ENCODE measurements at regions not wholly inside any gene's neighbourhood (a gene's known extent, or its start where the extent isn't known, plus 50 kb on each side); places are given as distances from the start of the nearest gene placed in this dataset.

DNA sequence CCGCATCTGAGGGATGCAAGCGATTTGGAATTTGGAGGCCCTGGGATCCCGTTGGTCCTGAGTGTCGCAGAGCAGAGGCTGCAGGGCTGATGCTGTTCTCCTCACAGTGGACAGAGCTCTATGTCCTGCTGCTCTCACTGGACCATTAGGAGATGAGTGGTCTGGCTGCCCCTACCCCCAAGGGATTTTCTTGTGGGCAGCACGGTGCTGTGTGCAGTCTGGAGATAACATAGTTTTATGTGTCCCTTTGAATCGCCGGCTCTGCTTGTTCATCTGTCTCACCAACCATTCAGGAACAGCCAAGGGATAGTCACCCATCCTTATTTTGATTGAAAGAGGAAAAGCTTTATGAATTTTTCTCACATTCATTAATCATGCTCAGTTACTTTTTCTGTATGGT lies 49.9 kb downstream of the CHRM3 start:
- no peaks in the 10 kb centered on the region for H3K9me2 ChIP-seq (ENCODE audit: insufficient read depth)
- TF ChIP-seq, protein P1, sequence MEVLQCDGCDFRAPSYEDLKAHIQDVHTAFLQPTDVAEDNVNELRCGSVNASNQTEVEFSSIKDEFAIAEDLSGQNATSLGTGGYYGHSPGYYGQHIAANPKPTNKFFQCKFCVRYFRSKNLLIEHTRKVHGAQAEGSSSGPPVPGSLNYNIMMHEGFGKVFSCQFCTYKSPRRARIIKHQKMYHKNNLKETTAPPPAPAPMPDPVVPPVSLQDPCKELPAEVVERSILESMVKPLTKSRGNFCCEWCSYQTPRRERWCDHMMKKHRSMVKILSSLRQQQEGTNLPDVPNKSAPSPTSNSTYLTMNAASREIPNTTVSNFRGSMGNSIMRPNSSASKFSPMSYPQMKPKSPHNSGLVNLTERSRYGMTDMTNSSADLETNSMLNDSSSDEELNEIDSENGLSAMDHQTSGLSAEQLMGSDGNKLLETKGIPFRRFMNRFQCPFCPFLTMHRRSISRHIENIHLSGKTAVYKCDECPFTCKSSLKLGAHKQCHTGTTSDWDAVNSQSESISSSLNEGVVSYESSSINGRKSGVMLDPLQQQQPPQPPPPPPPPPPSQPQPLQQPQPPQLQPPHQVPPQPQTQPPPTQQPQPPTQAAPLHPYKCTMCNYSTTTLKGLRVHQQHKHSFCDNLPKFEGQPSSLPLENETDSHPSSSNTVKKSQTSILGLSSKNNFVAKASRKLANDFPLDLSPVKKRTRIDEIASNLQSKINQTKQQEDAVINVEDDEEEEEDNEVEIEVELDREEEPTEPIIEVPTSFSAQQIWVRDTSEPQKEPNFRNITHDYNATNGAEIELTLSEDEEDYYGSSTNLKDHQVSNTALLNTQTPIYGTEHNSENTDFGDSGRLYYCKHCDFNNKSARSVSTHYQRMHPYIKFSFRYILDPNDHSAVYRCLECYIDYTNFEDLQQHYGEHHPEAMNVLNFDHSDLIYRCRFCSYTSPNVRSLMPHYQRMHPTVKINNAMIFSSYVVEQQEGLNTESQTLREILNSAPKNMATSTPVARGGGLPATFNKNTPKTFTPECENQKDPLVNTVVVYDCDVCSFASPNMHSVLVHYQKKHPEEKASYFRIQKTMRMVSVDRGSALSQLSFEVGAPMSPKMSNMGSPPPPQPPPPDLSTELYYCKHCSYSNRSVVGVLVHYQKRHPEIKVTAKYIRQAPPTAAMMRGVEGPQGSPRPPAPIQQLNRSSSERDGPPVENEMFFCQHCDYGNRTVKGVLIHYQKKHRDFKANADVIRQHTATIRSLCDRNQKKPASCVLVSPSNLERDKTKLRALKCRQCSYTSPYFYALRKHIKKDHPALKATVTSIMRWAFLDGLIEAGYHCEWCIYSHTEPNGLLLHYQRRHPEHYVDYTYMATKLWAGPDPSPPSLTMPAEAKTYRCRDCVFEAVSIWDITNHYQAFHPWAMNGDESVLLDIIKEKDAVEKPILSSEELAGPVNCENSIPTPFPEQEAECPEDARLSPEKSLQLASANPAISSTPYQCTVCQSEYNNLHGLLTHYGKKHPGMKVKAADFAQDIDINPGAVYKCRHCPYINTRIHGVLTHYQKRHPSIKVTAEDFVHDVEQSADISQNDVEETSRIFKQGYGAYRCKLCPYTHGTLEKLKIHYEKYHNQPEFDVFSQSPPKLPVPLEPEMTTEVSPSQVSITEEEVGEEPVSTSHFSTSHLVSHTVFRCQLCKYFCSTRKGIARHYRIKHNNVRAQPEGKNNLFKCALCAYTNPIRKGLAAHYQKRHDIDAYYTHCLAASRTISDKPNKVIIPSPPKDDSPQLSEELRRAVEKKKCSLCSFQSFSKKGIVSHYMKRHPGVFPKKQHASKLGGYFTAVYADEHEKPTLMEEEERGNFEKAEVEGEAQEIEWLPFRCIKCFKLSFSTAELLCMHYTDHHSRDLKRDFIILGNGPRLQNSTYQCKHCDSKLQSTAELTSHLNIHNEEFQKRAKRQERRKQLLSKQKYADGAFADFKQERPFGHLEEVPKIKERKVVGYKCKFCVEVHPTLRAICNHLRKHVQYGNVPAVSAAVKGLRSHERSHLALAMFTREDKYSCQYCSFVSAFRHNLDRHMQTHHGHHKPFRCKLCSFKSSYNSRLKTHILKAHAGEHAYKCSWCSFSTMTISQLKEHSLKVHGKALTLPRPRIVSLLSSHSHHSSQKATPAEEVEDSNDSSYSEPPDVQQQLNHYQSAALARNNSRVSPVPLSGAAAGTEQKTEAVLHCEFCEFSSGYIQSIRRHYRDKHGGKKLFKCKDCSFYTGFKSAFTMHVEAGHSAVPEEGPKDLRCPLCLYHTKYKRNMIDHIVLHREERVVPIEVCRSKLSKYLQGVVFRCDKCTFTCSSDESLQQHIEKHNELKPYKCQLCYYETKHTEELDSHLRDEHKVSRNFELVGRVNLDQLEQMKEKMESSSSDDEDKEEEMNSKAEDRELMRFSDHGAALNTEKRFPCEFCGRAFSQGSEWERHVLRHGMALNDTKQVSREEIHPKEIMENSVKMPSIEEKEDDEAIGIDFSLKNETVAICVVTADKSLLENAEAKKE (CRISPR knock-in tag; IDR thresholded peaks at IDR 0.05) = no peak
- TF ChIP-seq, protein P2, sequence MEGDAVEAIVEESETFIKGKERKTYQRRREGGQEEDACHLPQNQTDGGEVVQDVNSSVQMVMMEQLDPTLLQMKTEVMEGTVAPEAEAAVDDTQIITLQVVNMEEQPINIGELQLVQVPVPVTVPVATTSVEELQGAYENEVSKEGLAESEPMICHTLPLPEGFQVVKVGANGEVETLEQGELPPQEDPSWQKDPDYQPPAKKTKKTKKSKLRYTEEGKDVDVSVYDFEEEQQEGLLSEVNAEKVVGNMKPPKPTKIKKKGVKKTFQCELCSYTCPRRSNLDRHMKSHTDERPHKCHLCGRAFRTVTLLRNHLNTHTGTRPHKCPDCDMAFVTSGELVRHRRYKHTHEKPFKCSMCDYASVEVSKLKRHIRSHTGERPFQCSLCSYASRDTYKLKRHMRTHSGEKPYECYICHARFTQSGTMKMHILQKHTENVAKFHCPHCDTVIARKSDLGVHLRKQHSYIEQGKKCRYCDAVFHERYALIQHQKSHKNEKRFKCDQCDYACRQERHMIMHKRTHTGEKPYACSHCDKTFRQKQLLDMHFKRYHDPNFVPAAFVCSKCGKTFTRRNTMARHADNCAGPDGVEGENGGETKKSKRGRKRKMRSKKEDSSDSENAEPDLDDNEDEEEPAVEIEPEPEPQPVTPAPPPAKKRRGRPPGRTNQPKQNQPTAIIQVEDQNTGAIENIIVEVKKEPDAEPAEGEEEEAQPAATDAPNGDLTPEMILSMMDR (conservative IDR thresholded peaks at IDR 0.05; ENCODE audit: low read depth in 2 of 2) = no peak
- TF ChIP-seq EZH2 (IDR thresholded peaks at IDR 0.05; ENCODE audit: low read depth, unreplicated experiment) (no peak), POLR2AphosphoS5 (IDR thresholded peaks at IDR 0.05; ENCODE audit: low read depth) (no peak), JUNB (IDR thresholded peaks at IDR 0.05; ENCODE audit: unreplicated experiment) (no peak), ZNF114 (CRISPR knock-in tag; IDR thresholded peaks at IDR 0.05) (no peak), NANOG (IDR thresholded peaks at IDR 0.05; ENCODE audit: borderline replicate concordance) (no peak), STAT1 (IDR thresholded peaks at IDR 0.05; ENCODE audit: unreplicated experiment) (no peak), CREB1 (CRISPR knock-in tag; IDR thresholded peaks at IDR 0.05; ENCODE audit: low read depth) (no peak), ZNF331 (CRISPR knock-in tag; IDR thresholded peaks at IDR 0.05; ENCODE audit: low read depth) (no peak), EZH2phosphoT487 (IDR thresholded peaks at IDR 0.05; ENCODE audit: unreplicated experiment) (no peak)
- TF ChIP-seq, protein P3, sequence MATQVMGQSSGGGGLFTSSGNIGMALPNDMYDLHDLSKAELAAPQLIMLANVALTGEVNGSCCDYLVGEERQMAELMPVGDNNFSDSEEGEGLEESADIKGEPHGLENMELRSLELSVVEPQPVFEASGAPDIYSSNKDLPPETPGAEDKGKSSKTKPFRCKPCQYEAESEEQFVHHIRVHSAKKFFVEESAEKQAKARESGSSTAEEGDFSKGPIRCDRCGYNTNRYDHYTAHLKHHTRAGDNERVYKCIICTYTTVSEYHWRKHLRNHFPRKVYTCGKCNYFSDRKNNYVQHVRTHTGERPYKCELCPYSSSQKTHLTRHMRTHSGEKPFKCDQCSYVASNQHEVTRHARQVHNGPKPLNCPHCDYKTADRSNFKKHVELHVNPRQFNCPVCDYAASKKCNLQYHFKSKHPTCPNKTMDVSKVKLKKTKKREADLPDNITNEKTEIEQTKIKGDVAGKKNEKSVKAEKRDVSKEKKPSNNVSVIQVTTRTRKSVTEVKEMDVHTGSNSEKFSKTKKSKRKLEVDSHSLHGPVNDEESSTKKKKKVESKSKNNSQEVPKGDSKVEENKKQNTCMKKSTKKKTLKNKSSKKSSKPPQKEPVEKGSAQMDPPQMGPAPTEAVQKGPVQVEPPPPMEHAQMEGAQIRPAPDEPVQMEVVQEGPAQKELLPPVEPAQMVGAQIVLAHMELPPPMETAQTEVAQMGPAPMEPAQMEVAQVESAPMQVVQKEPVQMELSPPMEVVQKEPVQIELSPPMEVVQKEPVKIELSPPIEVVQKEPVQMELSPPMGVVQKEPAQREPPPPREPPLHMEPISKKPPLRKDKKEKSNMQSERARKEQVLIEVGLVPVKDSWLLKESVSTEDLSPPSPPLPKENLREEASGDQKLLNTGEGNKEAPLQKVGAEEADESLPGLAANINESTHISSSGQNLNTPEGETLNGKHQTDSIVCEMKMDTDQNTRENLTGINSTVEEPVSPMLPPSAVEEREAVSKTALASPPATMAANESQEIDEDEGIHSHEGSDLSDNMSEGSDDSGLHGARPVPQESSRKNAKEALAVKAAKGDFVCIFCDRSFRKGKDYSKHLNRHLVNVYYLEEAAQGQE (IDR thresholded peaks at IDR 0.05; ENCODE audit: unreplicated experiment) = no peak
- no peak for ATAC-seq

More for the DNA sequence above, 49.9 kb downstream of the CHRM3 start:
- Histone ChIP-seq H3K27me3 (ENCODE audit: insufficient read depth) (no peaks in the 10 kb centered on the region), H3K36me3 (ENCODE audit: insufficient read depth) (no peaks in the 10 kb centered on the region), H3K4me3 (no peak overlapping the region), H4K20me1 (replicated peaks; ENCODE audit: insufficient read depth) (no peaks in the 10 kb centered on the region), H2AFZ (no peak overlapping the region), H3K4me1 (ENCODE audit: insufficient read depth) (no peaks in the 10 kb centered on the region), H3K79me2 (replicated peaks; ENCODE audit: insufficient read depth) (no peaks in the 10 kb centered on the region), H3K4me2 (no peak overlapping the region), H3K27ac (ENCODE audit: low read depth) (no peak overlapping the region), H3F3A (replicated peaks; ENCODE audit: low read depth) (no peaks in the 10 kb centered on the region)
- DNase-seq (ENCODE audit: low spot score) = no peak
- H3K27ac Mint-ChIP-seq = no peak overlapping the region
- H3K27me3 Mint-ChIP-seq (ENCODE audit: insufficient read depth, low read depth, poor library complexity) = no peaks in the 10 kb centered on the region
- H3K4me1 Mint-ChIP-seq = peaks cover 3% of the 10 kb centered on the region; the same call in 1 of the 3 replicates
- H3K36me3 Mint-ChIP-seq (ENCODE audit: low read depth) = no peaks in the 10 kb centered on the region
- H3K4me3 Mint-ChIP-seq = no peak overlapping the region
- no peaks in the 10 kb centered on the region for H3K9me3 Mint-ChIP-seq

All from GM23338 (cell line).